IMR-90 (cell line): ENCODE measurements at regions not wholly inside any gene's neighbourhood (a gene's known extent, or its start where the extent isn't known, plus 50 kb on each side); places are given as distances from the start of the nearest gene placed in this dataset.
A peak's percentile ranks its signal among the peaks of the same experiment; 100 is the strongest.

Experiments
- ATAC-seq: fragments of 200-7000 bp; cut with Tn5 transposase; 2 replicates; pipeline ENCODE4 v1.9.1; 2020; ENCODE audit warnings: low read depth, mild to moderate bottlenecking, moderate library complexity
- BruUV-seq: library from RNA; stranded (reverse); fragments of 400-500 nt; replicated peaks from 2 replicates; lab custom pipeline; 2021; lab: Mats Ljungman, UMichigan
- CTCF ChIA-PET: fragments of 300-600 bp; formaldehyde crosslinking; extraction: SDS; loops from one replicate; lab custom pipeline; 2021; ENCODE audit warnings: antibody characterized with exemption; lab: Yijun Ruan, JAX
- POLR2A ChIA-PET: fragments of 300-600 bp; sonication (Branson Sonifier 250); formaldehyde crosslinking; loops from one replicate; lab custom pipeline; 2022; ENCODE audit warnings: antibody characterized with exemption; ENCODE audit not compliant: unreplicated experiment; lab: Charles Lee
- DNase-seq: peaks from one replicate; pipeline ENCODE4 v3.0.0; 2013
- H2AFZ ChIP-seq: replicated peaks from 2 replicates; pipeline ENCODE3; 2013; ENCODE audit warnings: low read length, mild to moderate bottlenecking; ENCODE audit not compliant: poor library complexity
- H2AK5ac ChIP-seq: 2 replicates; pipeline ENCODE4 v1.6.1; 2013; ENCODE audit warnings: low read depth, low read length, inconsistent platforms
- H2AK9ac ChIP-seq: replicated peaks from 2 replicates; pipeline ENCODE3; 2013; ENCODE audit warnings: mild to moderate bottlenecking, low read depth, low read length, moderate library complexity; ENCODE audit not compliant: poor library complexity
- H2BK120ac ChIP-seq: 2 replicates; pipeline ENCODE4 v1.6.1; 2013; ENCODE audit warnings: low read depth, low read length, inconsistent platforms
- H2BK15ac ChIP-seq: 3 replicates; pipeline ENCODE4 v1.6.1; 2013; ENCODE audit warnings: low read depth, low read length, inconsistent platforms
- H2BK20ac ChIP-seq: 2 replicates; pipeline ENCODE4 v1.6.1; 2013; ENCODE audit warnings: low read depth, mild to moderate bottlenecking, inconsistent platforms, low read length, moderate library complexity
- H2BK5ac ChIP-seq: 2 replicates; pipeline ENCODE4 v1.6.1; 2013; ENCODE audit warnings: mild to moderate bottlenecking, low read depth, low read length, inconsistent platforms; ENCODE audit not compliant: poor library complexity, severe bottlenecking
- H3K14ac ChIP-seq: replicated peaks from 2 replicates; pipeline ENCODE4 v1.6.1; 2013; ENCODE audit warnings: low read depth, low read length, inconsistent platforms
- H3K18ac ChIP-seq: 2 replicates; pipeline ENCODE4 v1.6.1; 2013; ENCODE audit warnings: low read depth, low read length, control low read depth
- H3K23ac ChIP-seq: 2 replicates; pipeline ENCODE4 v1.6.1; 2013; ENCODE audit warnings: low read depth, low read length, inconsistent platforms
- H3K27ac ChIP-seq: 2 replicates; pipeline ENCODE4 v1.5.1; 2013; ENCODE audit warnings: mild to moderate bottlenecking, control low read depth, low read length; ENCODE audit not compliant: insufficient read depth
- H3K27me3 ChIP-seq: 2 replicates; pipeline ENCODE4 v1.6.1; 2013; ENCODE audit warnings: low read length; ENCODE audit not compliant: control insufficient read depth, insufficient read depth
- H3K36me3 ChIP-seq: 2 replicates; pipeline ENCODE4 v1.6.1; 2013; ENCODE audit warnings: low read length, mixed read lengths; ENCODE audit not compliant: control insufficient read depth, insufficient read depth
- H3K4ac ChIP-seq: 2 replicates; pipeline ENCODE4 v1.6.1; 2013; ENCODE audit warnings: low read depth, low read length, inconsistent platforms
- H3K4me1 ChIP-seq: 2 replicates; pipeline ENCODE4 v1.6.1; 2013; ENCODE audit warnings: low read length, mixed read lengths; ENCODE audit not compliant: control insufficient read depth, insufficient read depth
- H3K4me2 ChIP-seq: 2 replicates; pipeline ENCODE4 v1.6.1; 2013; ENCODE audit warnings: low read depth, mild to moderate bottlenecking, control low read depth, low read length, moderate library complexity
- H3K4me3 ChIP-seq: 2 replicates; pipeline ENCODE4 v1.5.1; 2013; ENCODE audit warnings: low read depth, mild to moderate bottlenecking, control low read depth, low read length, moderate library complexity; ENCODE audit not compliant: insufficient read depth
- H3K56ac ChIP-seq: 2 replicates; pipeline ENCODE4 v1.6.1; 2013; ENCODE audit warnings: low read length, inconsistent platforms; ENCODE audit not compliant: insufficient read depth; ENCODE audit errors: extremely low read depth
- H3K79me1 ChIP-seq, 2 experiments: 2 replicates each; pipeline ENCODE4 v1.6.1; 2013; ENCODE audit warnings: low read length in 2 of 2, inconsistent platforms in 1 of 2, low read depth in 1 of 2
- H3K9ac ChIP-seq: 2 replicates; pipeline ENCODE4 v1.6.1; 2013; ENCODE audit warnings: low read depth, low read length, control low read depth
- H3K9me1 ChIP-seq: 2 replicates; pipeline ENCODE4 v1.6.1; 2013; ENCODE audit warnings: low read length, inconsistent platforms; ENCODE audit not compliant: insufficient read depth
- H3K9me3 ChIP-seq: 2 replicates; pipeline ENCODE4 v1.6.1; 2013; ENCODE audit warnings: low read length; ENCODE audit not compliant: control insufficient read depth, insufficient read depth
- H4K20me1 ChIP-seq: 2 replicates; pipeline ENCODE4 v1.6.1; 2013; ENCODE audit warnings: low read length, inconsistent platforms; ENCODE audit not compliant: insufficient read depth
- H4K5ac ChIP-seq: 2 replicates; pipeline ENCODE4 v1.6.1; 2013; ENCODE audit warnings: mild to moderate bottlenecking, low read depth, low read length, control low read depth
- H4K8ac ChIP-seq, 2 experiments: 2 replicates each; pipeline ENCODE4 v1.6.1; 2013; ENCODE audit warnings: low read depth in 2 of 2, low read length in 2 of 2, control low read depth in 1 of 2, inconsistent platforms in 1 of 2
- H4K91ac ChIP-seq: 2 replicates; pipeline ENCODE4 v1.6.1; 2013; ENCODE audit warnings: low read depth, low read length, inconsistent platforms; ENCODE audit not compliant: insufficient read depth
- CEBPB ChIP-seq: IDR thresholded peaks from 2 replicates; pipeline ENCODE4 v1.6.1; 2012; ENCODE audit warnings: low read depth, low read length, improper control_type of control experiment
- FOS ChIP-seq: fragments of 150-350 bp; IDR thresholded peaks from 2 replicates; pipeline ENCODE4 v1.6.1; 2016; ENCODE audit warnings: low read depth, low read length
- USF2 ChIP-seq: fragments of 150-350 bp; IDR thresholded peaks from 2 replicates; pipeline ENCODE4 v1.6.1; 2017; ENCODE audit warnings: mild to moderate bottlenecking, antibody characterized with exemption, low read length, low read depth
- WGBS, 2 experiments: methylation state at CpG; one replicate each; pipeline versions ENCODE4 v1.1.5 to v1.1.7; 2013; ENCODE audit warnings: missing lambda C conversion rate in 2 of 2; ENCODE audit not compliant: insufficient read length in 1 of 2; ENCODE audit errors: extremely low coverage in 2 of 2; 5-methylcytosine and 5-hydroxymethylcytosine counted together
- dilution Hi-C: fragments of 300-500 bp; cut with HindIII; formaldehyde crosslinking; loops from one replicate; pipeline ENCODE4 v1.14.3; 2018; ENCODE audit warnings: low sequenced_read_pairs; ENCODE audit not compliant: unreplicated experiment
- in situ Hi-C: fragments of 300-500 bp; cut with MboI; formaldehyde crosslinking; loops from 3 replicates; pipeline ENCODE4 v1.14.3; 2019; ENCODE audit warnings: low sequenced_read_pairs, inconsistent platforms, mixed read lengths
- intact Hi-C: fragments of 100-400 bp; cut with micrococcal nuclease; formaldehyde crosslinking; loops from 2 replicates; pipeline ENCODE4 v1.10.0; 2022

- H3K4me2 ChIP-seq, result no peak overlapping the region
- H3K56ac ChIP-seq, result no peak overlapping the region
- H3K9me1 ChIP-seq, result no peaks in the 10 kb centered on the region
- H3K79me1 ChIP-seq, result no peaks in the 10 kb centered on the region
- H3K27ac ChIP-seq, result no peak overlapping the region
- ChIA-PET CTCF (no interaction called here), POLR2A (no interaction called here)
- dilution Hi-C loops (no loop called here), intact Hi-C loops (no loop called here), in situ Hi-C loops (no loop called here)
- no peak overlapping the region for H2BK20ac ChIP-seq
- H3K36me3 ChIP-seq, result no peaks in the 10 kb centered on the region
- no peak overlapping the region for H2AK5ac ChIP-seq
- no peak overlapping the region for H4K8ac ChIP-seq
- no peak overlapping the region for H2AFZ ChIP-seq
- H3K4ac ChIP-seq, result no peak overlapping the region
- no CpG with 5 or more reads among the region's 2 CpGs for WGBS, 2 experiments
- no peaks in the 10 kb centered on the region for H3K4me1 ChIP-seq
- H2BK5ac ChIP-seq, result no peak overlapping the region
- no peak overlapping the region for H4K5ac ChIP-seq
- no peak overlapping the region for H3K14ac ChIP-seq
- H2AK9ac ChIP-seq, result no peak overlapping the region
- H4K91ac ChIP-seq, result no peak overlapping the region
- ATAC-seq (peak; percentile 48; the same call in 1 of the 2 replicates), DNase-seq (peak; percentile 81)
- H3K18ac ChIP-seq, result no peak overlapping the region
- no peaks in the 10 kb centered on the region for H3K27me3 ChIP-seq
- H2BK120ac ChIP-seq, result no peak overlapping the region
- TF ChIP-seq FOS, result peak; percentile 57; the same call in 1 of the 2 replicates
- TF ChIP-seq USF2, result no peak
- peak; percentile 7; the same call in 1 of the 2 replicates for TF ChIP-seq CEBPB
- H3K23ac ChIP-seq, result no peak overlapping the region
- H3K9ac ChIP-seq, result no peak overlapping the region
- no peak overlapping the region for H2BK15ac ChIP-seq
- H4K20me1 ChIP-seq, result no peaks in the 10 kb centered on the region
- BruUV-seq, result no TSS peak
- H3K4me3 ChIP-seq, result no peak overlapping the region
- peaks cover under 1% of the 10 kb centered on the region; the same call in 1 of the 2 replicates for H3K9me3 ChIP-seq
Observed at GRCh38 chr5:40171971-40172370, 507.7 kb upstream of the PTGER4 start.
